GM21723 (cell line): ENCODE measurements at regions not wholly inside any gene's neighbourhood (a gene's known extent, or its start where the extent isn't known, plus 50 kb on each side); places are given as distances from the start of the nearest gene placed in this dataset.

Experiments used
- ATAC-seq: cut with Tn5 transposase; IDR thresholded peaks from one replicate; pipeline ENCODE4 v1.9.1; 2021; ENCODE audit warnings: mild to moderate bottlenecking, moderate library complexity; ENCODE audit not compliant: unreplicated experiment

GRCh38 chr4:62199291-62199810 is 999.2 kb downstream of the ADGRL3 start:
- no peak for ATAC-seq

- no peak for ATAC-seq
These were observed 996.2 kb downstream of the ADGRL3 start for GRCh38 chr4:62196338-62196737.

- ATAC-seq: no peak
These were observed 994.2 kb downstream of the ADGRL3 start for GRCh38 chr4:62194342-62194741.

GRCh38 chr4:62193761-62194160 is 993.6 kb downstream of the ADGRL3 start:
- no peak for ATAC-seq

DNA sequence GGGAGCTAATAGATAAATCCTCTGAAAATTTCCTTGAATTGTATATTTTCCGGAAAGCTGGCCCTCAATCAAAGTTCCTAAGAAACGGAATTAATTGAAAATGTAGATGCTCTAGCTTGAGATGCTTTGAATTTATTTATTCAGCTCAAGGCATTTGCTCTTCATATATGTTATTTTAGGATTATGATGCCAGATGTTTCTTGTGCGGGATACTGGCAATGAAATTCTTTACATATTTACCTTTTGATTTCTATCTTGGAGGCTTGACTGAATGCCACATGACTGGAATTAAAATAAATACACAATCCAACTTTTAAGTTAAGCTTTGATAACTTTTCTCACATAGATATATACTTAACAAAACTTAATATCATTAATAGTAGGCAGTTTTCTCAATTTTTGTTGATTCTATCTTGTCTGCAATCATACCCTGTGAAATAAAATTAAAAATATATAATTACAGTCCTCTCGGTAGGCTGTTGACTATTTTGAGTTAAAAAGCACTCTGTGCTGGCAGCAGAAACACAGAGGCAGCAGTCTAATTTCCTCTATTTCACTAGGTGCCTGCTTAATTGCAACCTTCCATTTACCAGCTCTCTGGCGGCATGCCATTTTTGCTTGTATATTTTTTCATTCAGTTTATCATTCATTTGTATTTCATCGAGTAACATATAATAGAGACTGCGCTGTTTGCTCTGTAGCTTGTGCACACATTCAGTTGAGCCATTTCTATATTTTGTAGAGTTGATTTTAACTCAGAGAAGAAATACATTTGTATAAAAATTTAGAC is 991.5 kb downstream of the ADGRL3 start:
- no peak for ATAC-seq

GRCh38 chr4:62170235-62170634 is 970.1 kb downstream of the ADGRL3 start:
- no peak for ATAC-seq

GRCh38 chr4:62168681-62169080 is 968.6 kb downstream of the ADGRL3 start:
- no peak for ATAC-seq

GRCh38 chr4:62162606-62163005 is 962.5 kb downstream of the ADGRL3 start:
- no peak for ATAC-seq

- ATAC-seq: no peak
These were observed 961.3 kb downstream of the ADGRL3 start for GRCh38 chr4:62161446-62161845.

GRCh38 chr4:62159876-62160275 is 959.8 kb downstream of the ADGRL3 start:
- no peak for ATAC-seq

DNA sequence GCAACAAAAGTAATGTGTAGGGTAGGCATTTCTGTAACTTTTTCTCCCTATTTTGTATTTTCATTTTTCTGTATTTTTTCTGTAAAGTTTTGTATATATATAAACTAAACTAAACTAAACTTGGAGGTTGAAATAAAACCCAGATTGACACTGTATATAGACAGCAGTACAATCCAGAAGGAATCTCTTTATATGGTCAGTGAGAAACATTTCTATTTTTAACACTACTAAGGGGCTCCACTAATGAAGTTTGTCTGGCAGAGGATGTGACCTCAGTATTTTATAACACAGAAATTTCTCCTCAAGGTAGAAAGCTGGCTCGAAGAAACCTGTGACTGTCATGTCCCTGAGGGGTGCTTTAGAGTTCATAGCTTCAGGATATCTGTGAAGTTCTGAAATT is 959.2 kb downstream of the ADGRL3 start:
- no peak for ATAC-seq

GRCh38 chr4:62156205-62156604 is 956.1 kb downstream of the ADGRL3 start:
- no peak for ATAC-seq

DNA sequence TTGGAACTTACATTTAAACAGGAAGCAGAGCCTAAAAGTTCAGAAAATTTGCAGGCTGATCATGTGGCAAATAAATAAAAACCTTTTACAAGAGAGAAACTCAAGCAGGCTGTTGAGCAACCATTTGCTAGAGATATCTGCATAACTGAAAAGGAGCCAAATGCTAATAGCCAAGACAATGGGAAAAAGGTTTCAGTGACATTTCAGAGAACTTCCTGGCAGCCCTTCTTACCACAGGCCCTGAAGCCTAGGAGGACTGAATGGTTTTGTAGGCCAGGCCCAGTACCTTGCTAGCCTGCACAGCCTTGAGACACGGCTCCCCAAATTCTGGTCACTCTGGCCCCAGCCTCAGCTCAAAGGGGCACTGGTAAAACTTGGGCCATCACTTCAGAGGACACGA is 945.1 kb downstream of the ADGRL3 start:
- ATAC-seq: no peak

- ATAC-seq: no peak
These were observed 944.3 kb downstream of the ADGRL3 start for GRCh38 chr4:62144431-62144830.

- no peak for ATAC-seq
These were observed 935.5 kb downstream of the ADGRL3 start for GRCh38 chr4:62135565-62136156.

GRCh38 chr4:62133977-62134376 is 933.9 kb downstream of the ADGRL3 start:
- ATAC-seq: no peak

- ATAC-seq: no peak
These were observed 933.2 kb downstream of the ADGRL3 start for GRCh38 chr4:62133101-62133897.

DNA sequence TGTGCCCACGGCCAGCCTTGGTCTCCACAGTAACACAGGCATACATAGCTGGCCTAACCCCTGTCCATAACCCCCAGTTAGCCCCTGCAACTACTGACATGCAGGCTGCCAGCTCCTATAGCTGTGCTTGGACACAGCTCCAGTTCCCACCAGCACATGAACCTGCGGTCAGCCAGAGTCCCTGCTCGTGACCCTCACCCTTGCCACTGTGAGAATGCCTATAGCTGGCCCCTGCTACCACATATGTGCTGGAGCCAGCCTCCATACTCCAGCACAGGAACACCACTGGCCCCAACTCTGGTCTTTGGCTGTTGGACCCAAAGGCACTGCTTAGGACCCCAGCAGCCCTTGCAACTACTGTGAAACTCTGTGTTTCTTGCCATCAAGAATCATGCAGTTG is 930.9 kb downstream of the ADGRL3 start:
- ATAC-seq: no peak

GRCh38 chr4:62130637-62131036 is 930.5 kb downstream of the ADGRL3 start:
- no peak for ATAC-seq

- ATAC-seq: no peak
These were observed 930.1 kb downstream of the ADGRL3 start for GRCh38 chr4:62130230-62130629.
